NCI-H69 (cell line): ENCODE measurements at regions not wholly inside any gene's neighbourhood (a gene's known extent, or its start where the extent isn't known, plus 50 kb on each side); places are given as distances from the start of the nearest gene placed in this dataset.
A peak's percentile ranks its signal among the peaks of the same experiment; 100 is the strongest.

Experiments
- DNase-seq: peaks from one replicate; lab custom pipeline; 2025; lab: John Stamatoyannopoulos, UW

DNA sequence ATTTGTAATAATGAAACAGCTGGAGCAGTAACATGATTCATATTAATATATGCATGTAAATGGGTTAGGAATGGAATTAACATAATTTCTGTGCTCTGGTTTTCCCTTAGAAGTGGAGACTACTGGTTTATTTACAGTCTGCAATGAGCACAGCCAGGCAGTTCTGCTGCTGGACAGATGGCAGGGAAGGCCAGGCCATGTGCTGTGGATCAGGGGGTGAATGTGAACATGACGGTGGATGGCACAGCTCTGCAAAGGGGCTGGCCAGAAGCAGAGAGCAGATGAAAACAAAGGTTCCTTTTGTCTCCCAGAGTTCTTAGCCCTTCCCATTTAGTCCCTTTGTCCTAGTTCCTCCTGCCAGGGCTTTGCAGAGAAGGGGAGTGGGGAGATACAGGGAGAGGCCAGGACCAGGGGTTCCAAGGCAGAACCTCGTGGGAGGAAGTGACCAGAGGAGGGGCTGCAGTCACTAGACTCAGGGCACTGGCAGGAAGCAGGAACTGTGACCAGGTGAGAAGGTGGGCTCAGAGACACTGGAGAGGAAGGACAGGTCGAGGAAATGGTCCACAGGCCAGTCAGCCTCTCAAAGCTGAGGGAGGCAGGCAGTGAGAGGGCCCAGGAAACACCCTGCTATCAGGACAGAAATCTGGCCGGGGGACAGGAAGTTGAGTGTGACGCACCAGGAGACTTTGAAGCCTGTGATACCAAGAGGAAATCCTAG is 112.9 kb upstream of the ATP8B1 start:
- peak; percentile 99 for DNase-seq

DNA sequence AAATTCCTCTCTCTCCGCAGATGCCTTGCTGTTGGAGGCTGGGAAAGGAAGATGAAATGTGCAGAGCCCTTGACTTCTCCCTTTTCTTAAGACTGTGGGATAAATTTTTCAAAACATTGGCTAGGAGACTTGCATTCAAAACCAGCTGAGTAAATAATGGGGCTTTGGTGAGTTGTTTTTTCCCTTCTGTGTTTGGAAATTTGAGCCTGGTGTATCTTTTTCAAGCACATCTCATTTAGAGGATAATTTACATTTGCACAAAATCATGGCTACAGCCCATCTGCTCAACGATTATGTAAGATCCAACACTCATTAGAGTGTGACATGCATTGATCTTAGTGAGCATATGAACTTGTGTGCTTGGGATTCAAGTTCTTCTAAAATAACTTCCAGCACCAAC is 112.1 kb upstream of the ATP8B1 start:
- peak; percentile 99 for DNase-seq

DNA sequence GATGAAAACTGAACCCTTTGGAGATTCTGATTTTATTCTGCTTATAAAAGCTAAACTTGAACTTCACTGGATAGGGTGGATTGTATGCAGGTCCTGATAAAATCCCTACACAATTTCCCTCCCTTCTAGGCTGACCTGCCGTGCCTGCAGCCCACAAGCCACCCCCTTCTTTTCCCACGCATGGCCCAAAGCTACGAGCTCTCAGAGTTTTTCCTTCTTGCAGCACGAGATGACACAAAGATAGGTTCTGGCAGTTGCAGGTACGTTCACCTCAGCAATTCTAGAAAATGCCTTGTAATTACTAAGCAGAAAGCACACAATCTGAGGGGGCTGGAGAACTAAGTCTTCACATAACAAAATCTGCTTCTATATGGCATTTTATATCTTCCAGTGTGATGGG is 110.6 kb upstream of the ATP8B1 start:
- DNase-seq: peak; percentile 65

DNA sequence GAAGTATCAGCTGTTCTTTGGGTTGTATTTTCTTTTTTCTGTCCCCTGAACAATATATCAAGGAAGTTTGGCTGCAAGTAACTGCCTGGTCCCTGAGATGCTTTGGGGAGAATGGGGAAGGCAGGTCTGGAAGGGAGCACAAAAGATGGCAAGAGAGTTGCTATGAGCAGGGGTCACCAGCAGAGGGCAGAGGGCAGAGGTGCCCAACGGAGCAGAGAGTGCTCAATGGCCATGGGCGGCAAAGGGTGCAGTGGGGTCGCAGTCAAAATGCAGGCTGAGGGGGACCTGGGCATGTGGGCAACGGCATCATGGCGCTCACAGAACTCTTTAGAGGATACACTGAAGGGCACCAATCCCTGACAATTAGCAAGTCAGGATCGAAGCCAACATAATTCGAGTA is 107.7 kb upstream of the ATP8B1 start:
- DNase-seq: peak; percentile 47

DNA sequence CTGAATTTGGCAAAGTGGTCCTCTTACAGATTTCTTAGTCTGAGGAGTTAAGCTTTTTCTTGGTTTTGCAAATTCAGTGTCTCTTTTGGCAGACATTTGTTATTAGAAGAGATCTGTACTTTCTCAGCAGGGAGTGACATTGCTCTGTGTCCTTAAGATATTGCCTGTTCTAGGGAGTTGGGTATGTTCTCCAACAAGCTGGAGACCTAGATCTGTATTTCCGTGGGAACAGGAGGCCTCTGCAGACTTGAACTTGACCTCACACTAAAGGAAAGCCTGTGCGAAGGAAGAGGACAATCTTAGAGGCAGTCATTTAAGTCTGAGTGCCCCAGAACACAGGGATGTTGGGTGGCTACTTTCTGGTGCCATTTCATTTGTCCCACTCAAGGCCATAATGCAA is 107.0 kb upstream of the ATP8B1 start:
- DNase-seq: no peak

DNA sequence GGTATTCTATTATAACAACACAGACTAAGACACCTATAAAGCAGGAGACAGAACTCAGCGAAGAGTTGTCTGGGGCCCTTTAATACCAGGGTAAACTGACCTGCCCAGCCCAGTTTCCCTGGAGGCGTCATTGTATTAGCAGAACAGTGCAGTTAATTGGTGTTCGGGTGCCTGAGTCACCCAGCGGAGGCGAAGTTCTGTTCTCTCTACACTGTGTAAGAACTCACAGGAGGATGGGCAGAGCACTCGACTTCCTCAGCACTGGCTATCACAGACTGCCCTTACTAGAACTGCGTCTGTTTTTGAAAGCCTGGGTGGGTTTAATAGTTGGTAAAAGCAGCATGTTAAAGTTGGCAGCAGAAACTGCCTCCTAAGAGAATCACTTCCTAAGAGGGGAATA is 106.5 kb upstream of the ATP8B1 start:
- DNase-seq: peak; percentile 55

DNA sequence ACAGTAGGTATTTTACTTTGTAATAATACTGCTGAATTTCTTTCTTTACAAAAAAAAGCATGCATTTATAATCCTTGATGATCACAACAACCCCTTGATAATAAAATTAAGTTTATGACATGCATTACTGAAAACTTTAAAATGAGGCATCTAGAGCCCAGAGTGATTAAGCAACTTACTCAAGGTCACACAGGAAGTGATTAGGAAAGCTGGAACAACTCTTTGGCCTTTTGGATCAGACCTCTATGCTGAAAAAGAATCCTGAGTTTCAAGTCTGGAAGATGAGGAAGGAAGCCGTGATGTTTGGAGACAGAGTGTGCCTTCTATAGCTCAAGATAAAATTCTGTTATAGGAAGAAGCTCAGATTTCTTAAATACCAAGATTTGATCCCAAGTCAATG is 105.0 kb upstream of the ATP8B1 start:
- no peak for DNase-seq

DNA sequence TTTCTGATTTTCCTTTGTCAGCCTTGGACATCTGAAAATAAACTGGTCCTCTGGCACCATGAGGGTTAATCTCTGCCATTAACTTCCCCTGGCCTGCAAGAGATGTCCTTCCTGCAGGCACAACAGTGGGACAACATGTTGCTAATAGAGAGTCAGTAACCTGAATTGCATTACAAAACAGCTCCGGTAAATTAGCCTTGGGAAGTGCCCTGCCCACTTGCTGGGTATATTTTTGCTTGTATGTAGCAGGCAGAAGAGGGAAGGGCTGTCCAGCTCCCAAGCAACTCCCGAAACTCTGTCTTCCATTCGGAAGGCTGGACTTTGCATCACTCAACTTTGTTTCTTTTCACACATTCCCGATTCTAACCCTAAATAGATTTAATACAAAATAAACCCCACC is 104.4 kb upstream of the ATP8B1 start:
- DNase-seq: no peak

DNA sequence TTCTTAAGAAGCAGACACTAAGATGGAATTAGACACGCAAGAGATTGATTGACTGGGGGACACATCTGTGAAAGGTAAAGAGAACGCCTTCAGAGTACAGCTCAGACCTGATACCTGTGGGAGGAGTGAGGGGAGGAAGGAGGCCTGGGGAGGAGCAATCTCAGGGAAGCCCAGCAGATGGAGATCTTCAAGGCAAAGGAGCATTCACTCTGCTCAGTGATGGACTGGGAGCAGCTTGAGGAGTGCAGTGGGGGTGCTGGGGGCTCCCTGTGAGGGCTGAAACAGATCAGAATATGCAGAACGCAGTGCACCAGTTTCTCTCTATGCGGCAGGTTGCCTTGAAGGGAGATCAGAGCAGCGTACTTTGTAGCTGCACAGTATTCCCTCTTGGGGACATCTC is 103.7 kb upstream of the ATP8B1 start:
- peak; percentile 79 for DNase-seq

DNA sequence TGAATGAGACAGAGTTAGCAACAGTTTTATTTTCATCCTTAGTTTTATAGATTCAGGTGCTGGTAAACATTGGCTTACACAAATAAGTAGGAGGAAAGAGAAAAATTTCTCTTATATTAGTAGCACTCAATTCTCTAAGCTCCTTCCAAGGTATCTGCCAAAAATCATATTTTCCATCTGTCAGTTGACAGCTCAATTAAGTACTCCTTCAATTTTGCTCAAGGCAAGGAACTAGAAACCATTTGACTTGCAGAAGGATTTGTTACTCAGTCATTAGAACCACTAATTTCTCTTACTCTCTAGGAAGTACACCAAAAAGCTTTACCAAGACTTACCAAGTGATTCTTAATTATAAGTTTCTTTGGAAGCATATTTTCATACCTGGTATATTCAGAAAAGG is 101.4 kb upstream of the ATP8B1 start:
- peak; percentile 68 for DNase-seq

DNA sequence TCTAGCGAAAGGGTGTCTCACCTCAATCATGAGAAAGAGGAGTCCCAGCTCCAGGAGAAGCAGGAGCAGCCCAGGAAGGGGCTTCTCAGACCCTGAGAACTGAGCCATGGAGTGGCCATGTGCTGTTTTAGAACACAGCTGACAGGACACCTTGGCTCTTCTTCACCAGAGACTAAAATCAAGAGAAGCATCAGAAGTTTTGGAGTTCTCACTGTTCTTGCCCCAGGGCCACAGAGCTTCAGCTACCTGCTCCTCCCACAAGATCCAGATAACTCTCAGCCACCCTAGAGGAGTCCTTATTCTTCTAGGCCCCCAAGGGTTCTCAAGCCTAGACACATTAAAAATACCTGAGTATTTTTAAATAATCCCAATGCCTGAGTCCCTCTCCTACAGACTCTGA is 99.6 kb upstream of the ATP8B1 start:
- no peak for DNase-seq

DNA sequence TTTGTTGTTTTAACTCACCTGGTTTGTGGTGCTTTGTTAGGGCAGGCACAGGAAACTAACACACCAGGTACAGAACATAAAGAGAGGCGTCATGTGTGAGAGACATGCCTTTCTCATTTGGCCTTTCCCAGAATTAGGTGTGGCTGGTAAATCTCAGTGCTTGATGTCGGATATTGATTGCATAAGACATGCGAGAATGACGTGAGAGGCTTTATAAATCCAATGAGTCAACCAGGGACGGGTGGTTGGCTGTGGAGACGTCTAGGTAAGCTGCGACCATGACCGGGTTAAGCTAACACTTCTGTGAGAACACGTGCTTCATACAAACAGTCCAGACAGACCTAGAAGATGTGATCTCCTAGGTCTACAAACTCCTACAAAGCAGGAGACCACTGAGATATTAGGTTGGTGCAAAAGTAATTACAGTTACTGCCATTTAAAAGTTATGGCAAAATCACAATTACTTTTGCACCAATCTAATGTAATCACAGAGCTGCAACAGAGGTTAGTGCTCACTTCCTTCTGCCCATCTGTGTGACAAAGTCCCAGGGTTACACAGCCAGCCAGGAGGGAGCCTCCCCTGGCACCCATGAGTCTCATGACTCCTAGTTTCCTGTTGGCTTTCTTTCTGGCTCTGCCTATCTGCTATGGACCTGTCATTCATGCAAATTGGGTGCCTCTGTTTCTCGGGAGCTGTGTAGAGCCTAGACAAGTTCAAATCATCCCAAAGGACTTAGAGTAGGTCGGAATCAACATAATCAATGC is 98.9 kb upstream of the ATP8B1 start:
- DNase-seq: peak; percentile 52

DNA sequence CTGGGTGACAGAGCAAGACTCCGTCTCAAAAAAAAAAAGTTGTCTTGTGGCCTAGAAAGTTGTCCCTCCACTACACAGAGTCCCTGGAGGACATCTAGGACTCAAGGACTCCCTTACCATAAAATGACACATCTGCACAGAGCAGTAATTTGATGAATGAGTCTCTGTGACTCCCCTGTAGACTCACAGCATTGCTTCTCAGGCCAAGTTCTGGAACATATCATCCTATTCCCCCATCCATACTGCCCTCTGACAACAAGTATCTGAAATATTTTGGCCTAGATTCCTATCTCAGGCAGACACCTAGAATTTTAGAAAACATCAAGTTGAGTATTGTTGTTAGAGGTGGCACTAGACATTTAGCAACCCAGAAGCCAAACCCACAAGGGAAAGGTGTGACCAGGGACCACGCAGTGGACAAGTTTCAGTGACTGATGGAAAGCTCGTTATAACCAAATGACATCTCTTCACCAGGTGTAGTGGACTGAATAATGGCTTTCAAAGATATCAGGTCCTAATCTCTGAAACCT is 97.9 kb upstream of the ATP8B1 start:
- DNase-seq: no peak

DNA sequence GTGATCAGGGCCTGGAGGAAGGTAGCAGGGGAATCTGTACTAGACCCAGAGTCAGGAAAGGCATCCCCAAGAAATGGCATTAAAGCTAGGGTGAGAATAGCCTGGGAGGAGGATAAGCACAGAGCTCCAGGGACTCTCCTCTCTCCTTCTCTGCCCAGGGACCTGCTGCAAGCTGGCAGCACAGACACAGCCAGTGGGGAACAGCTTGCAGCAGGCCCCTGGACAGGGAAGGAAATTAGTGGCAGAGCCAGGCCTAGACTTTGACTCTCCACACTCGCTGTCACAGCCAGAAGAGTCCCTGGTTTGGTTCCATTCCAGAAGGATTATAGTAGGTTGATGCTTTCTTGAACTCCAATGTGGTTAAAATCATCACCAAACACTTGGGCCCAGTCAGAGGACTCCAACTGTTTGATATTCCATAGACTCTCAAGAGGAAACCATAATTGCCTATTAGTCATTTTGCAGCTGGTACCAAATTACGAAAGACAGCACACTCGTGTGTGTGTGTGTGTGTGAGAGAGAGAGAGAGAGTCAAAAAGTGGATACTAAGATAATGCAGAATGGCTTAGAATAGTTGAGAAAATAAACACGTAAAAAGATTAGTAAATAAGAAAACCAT is 95.5 kb upstream of the ATP8B1 start:
- peak; percentile 93 for DNase-seq

DNA sequence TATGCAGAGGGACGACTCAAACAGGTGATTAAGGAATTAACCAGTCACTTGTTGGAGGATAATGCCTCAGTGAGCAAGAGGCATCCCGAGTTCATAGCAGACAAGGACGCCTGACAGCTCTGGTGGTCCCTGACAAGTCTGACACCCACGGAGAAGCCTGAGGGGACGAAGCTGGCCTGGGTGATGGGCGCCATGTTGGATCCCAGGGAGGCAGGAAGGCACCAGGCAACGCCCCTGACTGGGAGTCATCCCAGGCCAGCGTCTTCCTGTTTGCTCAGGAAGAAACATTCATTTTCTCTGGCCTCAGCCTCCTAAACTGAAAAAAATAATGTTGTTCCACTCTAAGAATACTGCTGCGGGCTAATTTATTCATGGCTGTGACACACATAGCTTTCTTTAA is 92.1 kb upstream of the ATP8B1 start:
- DNase-seq: no peak

DNA sequence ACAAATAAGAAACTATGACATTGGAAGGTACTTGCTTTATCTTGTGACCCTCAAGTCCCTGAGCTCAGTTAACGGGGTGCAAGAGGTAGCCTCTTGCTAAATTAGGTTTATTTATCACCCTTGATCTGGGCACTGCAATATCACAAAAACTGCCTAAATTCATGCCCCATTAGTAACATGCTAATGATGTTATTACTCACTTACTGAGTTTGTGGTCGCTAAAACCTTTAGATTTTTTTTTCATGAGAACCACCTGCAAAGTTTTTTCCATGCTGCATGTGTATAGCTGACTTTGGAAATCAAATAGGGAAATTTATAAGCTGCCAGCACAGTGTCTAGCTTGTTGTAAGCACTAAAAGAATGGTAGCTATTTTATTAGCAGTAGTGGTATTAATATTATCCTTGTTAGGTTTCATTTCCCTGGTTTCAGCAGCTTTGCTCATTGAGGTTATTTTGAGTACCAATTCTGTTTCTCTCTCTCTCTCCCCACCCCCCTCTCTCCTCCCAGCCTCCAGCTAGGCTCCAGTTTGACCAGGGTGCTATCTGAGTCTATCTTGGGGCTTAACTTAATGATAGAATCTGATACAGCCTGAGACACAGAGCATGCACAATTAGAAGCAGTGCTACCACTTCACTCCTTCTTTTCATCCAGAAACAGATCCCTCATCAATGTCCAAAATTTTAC is 88.7 kb upstream of the ATP8B1 start:
- no peak for DNase-seq

DNA sequence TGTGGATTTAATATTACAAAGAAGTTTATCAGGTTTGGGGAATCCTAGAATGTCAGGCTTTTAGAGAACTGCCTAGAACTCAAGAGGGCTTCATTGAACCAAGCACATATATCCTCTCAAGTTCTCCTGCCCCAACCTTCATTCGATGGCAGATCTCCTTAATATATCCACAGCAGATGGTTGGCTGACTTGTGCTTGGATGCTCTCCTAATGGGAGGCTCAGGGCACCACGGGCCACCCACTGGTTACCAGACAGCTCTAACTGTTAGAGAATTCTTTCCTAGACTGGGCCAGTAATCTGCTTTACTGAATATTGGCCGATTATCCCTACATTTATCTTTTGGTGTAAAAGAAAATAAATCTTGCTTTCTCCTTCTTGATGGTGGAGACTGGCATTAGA is 87.2 kb upstream of the ATP8B1 start:
- DNase-seq: no peak

DNA sequence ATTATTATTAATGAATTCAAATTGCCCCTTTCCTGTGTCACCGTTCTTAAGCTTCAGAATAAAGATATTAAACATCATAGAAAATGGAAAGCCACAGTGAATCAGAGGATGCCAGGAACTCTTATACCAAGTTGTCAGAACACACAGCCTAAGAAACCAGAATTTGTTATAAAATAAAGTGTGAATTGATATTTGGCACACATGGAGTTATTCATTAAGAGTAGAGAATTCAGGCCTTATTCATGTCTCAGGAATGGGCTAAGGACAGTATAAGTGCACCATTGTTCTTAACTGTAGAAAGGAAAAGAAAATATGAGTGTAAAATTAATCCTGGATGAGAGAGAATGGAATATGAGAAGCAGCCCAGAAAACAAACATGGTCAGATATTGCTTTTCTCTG is 86.7 kb upstream of the ATP8B1 start:
- no peak for DNase-seq

DNA sequence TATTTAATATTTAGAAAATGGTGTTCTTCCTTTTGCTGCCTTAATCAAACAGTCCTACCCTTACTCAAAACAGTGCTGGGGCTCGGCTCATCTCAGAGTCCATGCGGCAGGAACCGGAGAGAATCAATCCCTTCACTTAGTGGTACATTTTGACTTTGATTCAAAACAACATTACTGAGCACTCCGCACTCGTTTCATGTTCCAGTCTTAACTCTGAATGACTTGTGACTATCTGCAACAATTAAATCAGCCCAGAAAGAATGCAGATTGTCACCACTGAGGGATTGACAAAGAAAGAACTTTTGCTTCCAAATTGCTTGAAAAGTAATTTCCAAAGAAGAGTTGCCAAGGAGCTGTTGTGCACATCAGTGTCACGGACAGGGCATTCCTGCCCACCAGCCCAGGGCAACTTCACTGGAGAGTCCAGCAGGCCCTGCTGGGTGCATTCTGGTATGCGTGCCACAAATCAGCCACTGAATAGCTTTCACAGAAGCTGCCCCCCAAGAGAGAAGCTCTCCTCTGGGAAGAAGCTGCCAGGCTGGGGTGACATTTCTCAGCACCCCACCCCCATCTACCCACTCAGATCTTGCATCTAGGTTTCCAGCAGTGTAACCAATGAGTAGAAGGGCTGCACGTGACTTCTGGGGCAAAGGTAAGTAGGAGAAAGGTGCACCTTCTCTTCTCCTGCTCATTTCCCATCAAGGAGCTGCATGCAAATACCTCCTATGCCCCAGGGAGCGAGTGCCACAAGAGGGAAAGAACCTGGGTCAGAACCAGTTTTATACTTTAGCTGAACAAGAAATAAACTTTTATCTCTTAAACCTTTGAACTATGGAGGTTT is 84.6 kb upstream of the ATP8B1 start:
- no peak for DNase-seq

DNA sequence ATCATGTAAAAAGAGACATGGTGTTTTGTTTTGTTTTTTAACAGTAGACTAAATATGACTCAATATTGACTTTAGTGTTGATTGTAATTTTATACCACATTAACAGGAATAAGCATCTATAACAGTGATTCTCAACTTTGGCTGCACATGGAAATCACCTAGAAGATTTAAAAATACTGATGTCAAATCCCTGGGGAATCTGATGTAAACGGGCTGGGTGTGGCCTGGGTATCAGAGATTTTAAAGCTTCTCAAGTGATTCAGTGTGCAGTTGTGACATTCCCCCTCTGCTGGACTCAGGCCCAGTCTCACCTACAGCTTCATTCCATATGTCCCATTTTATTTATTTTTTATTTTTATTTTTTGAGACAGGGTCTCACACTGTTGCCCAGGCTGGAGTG is 82.8 kb upstream of the ATP8B1 start:
- peak; percentile 64 for DNase-seq

DNA sequence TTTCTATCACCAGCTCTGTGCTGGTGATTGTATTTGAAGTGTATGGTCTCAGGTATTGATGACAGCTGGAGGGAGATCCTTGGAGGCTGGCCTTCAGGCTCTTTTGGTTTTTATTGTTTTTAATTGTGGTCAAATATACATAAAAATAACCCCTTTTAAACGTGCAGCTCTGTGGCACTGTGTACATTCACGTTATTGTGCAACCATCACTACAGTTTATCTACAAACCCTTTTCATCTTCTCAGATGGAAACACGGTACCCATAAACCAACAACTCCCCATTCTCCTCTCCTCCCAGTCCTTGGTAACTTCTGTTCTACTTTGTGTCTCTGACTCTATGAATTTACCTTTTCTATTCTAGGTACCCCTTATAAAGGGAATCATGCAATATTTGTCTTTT is 79.3 kb upstream of the ATP8B1 start:
- no peak for DNase-seq
